ENCODE measurements at regions not wholly inside any gene's neighbourhood (a gene's known extent, or its start where the extent isn't known, plus 50 kb on each side); places are given as distances from the start of the nearest gene placed in this dataset.
"Not testable (repeated sequence)": the region's sequence is repeated elsewhere in the genome, so short reads cannot be mapped to it uniquely, and the experiment has no call there.

DNA sequence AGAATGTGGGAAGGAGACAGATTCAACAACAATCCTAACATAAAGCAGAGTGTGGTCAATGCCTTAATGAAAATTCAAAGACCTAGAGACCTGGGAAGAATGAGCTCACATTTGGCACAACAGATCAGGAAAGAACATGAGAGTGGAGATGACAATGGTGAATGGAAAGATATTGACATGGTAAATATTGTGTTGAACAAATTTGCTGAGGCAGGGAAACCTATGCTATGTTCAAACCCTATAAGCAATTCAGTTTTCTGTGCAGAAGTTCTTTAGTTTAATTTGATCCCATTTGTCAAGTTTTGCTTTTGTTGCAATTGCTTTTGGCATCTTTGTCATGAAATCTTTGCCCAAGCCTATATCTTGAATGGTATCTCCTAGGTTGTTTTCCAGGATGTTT, 199.4 kb upstream of the LRRTM4 start:
- no peak for TF ChIP-seq CTCF (conservative IDR thresholded peaks at IDR 0.05; ENCODE audit: low read depth, low read length)
- DNase-seq (ENCODE audit: low read depth): no peak
- no peak overlapping the region for H3K4me3 ChIP-seq (ENCODE audit: low read depth, low read length)

- no peak for TF ChIP-seq CTCF (conservative IDR thresholded peaks at IDR 0.05; ENCODE audit: low read depth, low read length)
- no peak for DNase-seq (ENCODE audit: low read depth)
- no peak overlapping the region for H3K4me3 ChIP-seq (ENCODE audit: low read depth, low read length)
These were observed 202.9 kb upstream of the LRRTM4 start for GRCh38 chr2:77725045-77725444.

DNA sequence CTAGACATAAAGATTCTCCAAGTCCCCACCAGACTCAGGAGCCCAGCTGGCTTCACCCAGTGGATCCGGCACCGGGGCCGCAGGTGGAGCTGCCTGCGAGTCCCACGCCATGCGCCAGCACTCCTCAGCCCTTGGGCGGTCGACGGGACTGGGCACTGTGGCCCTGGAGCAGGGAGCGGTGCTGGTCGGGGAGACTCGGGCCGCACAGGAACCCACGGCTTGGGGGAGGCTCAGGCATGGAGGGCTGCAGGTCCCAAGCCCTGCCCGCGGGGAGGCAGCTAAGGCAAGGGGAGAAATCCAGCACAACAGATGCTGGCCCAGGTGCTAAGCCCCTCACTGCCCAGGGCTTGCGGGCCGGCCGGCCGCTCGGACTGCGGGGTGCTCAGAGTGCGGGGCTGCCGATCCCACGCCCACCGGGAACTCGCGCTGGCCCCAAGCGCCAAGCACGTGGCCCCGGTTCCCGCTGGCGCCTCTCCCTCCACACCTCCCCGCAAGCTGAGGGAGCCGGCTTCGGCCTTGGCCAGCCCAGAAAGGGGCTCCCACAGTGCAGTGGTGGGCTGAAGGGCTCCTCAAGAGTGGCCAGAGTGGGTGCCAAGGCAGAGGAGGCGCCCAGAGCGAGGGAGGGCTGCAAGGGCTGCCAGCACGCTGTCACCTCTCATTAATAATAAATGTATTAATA, 212.6 kb upstream of the LRRTM4 start:
- not testable (repeated sequence) for DNase-seq (ENCODE audit: low read depth)

GRCh38 chr2:77737236-77737635, 215.1 kb upstream of the LRRTM4 start:
- DNase-seq (ENCODE audit: low read depth): no peak
- H3K4me3 ChIP-seq (ENCODE audit: low read depth, low read length): no peak overlapping the region
- no peak for TF ChIP-seq CTCF (conservative IDR thresholded peaks at IDR 0.05; ENCODE audit: low read depth, low read length)

More for the DNA sequence above, 212.6 kb upstream of the LRRTM4 start:
- not testable (repeated sequence) for H3K4me3 ChIP-seq (ENCODE audit: low read depth, low read length)

DNA sequence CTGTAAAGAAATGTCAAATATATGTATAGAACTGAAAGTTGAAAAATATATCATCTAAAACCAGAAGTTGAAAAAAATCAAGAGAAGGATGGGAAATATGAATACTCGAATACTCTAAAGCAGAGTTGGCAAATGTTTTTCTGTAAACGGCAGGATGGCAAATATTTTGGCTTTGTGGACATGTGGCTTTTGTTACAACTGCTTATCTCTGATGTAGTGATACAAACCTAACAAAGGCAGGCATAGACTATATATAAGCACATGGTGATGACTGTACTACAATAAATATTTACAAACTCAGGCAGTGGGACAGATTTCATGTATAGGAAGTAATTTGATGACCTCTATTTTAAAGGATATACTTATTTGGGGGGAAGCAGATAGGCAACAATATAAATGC, 224.6 kb upstream of the LRRTM4 start:
- TF ChIP-seq CTCF (conservative IDR thresholded peaks at IDR 0.05; ENCODE audit: low read depth, low read length): no peak
- no peak for DNase-seq (ENCODE audit: low read depth)
- no peak overlapping the region for H3K4me3 ChIP-seq (ENCODE audit: low read depth, low read length)

DNA sequence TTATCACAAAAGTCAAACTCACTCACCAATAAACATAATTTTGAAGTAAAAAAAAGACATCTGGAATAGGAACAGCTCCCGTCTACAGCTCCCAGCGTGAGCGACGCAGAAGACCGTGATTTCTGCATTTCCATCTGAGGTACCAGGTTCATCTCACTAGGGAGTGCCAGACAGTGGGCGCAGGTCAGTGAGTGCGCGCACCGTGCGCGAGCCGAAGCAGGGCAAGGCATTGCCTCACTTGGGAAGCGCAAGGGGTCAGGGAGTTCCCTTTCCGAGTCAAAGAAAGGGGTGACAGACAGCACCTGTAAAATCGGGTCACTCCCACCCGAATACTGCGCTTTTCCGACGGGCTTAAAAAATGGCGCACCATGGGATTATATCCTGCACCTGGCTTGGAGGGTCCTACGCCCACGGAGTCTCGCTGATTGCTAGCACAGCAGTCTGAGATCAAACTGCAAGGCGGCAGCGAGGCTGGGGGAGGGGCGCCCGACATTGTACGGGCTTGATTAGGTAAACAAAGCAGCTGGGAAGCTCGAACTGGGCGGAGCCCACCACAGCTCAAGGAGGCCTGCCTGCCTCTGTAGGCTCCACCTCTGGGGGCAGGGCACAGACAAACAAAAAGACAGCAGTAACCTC, 231.7 kb upstream of the LRRTM4 start:
- not testable (repeated sequence) for H3K4me3 ChIP-seq (ENCODE audit: low read depth, low read length); DNase-seq (ENCODE audit: low read depth)

DNA sequence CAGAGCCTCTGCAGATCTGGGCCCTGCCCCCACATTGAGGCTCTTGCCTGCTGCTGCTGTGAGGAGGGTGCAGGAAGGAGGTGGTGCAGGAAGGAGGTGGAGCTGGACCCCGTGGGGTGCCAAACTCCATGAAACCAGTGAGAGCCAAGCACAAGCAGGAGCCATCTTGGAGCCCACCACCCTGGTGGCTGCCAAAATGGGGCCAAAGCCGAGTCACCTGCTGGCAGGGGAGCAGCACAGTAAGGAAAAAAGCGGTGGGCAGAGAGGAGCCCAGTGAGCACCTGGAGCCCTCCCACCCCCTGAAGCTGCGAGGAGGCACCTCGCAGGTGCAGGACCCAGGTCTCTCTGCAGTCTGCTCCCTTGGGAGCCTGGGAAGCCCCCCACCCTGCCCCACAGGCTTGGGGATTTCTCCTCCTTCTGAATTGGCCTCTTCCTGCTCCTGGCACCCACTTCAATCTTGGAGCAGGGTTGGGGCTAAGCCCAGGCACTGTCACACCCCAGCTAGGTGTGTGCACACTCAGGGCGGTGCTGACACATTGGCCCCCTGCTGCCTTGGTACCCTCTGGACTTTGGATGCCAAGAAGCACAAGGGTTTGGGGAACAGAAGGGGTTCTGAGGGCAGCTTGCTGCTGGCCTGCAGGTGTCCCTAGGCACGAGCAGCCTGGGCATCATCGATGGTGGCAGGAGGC, 245.4 kb upstream of the LRRTM4 start:
- no peak for TF ChIP-seq CTCF (conservative IDR thresholded peaks at IDR 0.05; ENCODE audit: low read depth, low read length)
- H3K4me3 ChIP-seq (ENCODE audit: low read depth, low read length): no peak overlapping the region
- no peak for DNase-seq (ENCODE audit: low read depth)

GRCh38 chr2:77768508-77768907, 246.3 kb upstream of the LRRTM4 start:
- no peak for DNase-seq (ENCODE audit: low read depth)
- no peak for TF ChIP-seq CTCF (conservative IDR thresholded peaks at IDR 0.05; ENCODE audit: low read depth, low read length)
- no peak overlapping the region for H3K4me3 ChIP-seq (ENCODE audit: low read depth, low read length)
